Neural cell (in vitro differentiated cells): ENCODE measurements at regions not wholly inside any gene's neighbourhood (a gene's known extent, or its start where the extent isn't known, plus 50 kb on each side); places are given as distances from the start of the nearest gene placed in this dataset.

Experiments
- H2AFZ ChIP-seq: fragments of 200-600, 300-800 bp; sonication (generic), shearing (Covaris generic); 2 replicates; pipeline ENCODE4 v1.6.0; 2014; ENCODE audit warnings: low read depth, mild to moderate bottlenecking, antibody characterized with exemption, low read length, moderate library complexity
- H3F3A ChIP-seq: fragments of 200-600 bp; shearing (Covaris generic); 2 replicates; pipeline ENCODE4 v1.6.1; 2016; ENCODE audit warnings: mild to moderate bottlenecking, moderate library complexity, mixed read lengths, antibody characterized with exemption, low read length; ENCODE audit not compliant: insufficient read depth, poor library complexity, severe bottlenecking
- H3K27ac ChIP-seq: fragments of 200-600, 300-800 bp; sonication (generic), shearing (Covaris generic); 2 replicates; pipeline ENCODE4 v1.5.1; 2014; ENCODE audit warnings: mild to moderate bottlenecking, low read length, moderate library complexity
- H3K27me3 ChIP-seq: fragments of 300-800, 200-600 bp; sonication (generic), shearing (Covaris generic); 2 replicates; pipeline ENCODE4 v1.6.0; 2014; ENCODE audit warnings: mild to moderate bottlenecking, low read depth, low read length, moderate library complexity; ENCODE audit not compliant: insufficient read depth
- H3K36me3 ChIP-seq: fragments of 300-800, 200-600 bp; sonication (generic), shearing (Covaris generic); 2 replicates; pipeline ENCODE4 v1.5.1; 2014; ENCODE audit warnings: mild to moderate bottlenecking, antibody characterized with exemption, low read length, moderate library complexity; ENCODE audit not compliant: insufficient read depth
- H3K4me2 ChIP-seq: fragments of 300-800, 200-600 bp; sonication (generic), shearing (Covaris generic); 2 replicates; pipeline ENCODE4 v1.6.0; 2014; ENCODE audit warnings: mild to moderate bottlenecking, low read length
- H3K4me3 ChIP-seq: fragments of 300-800, 200-600 bp; sonication (generic), shearing (Covaris generic); 2 replicates; pipeline ENCODE4 v1.5.1; 2014; ENCODE audit warnings: mild to moderate bottlenecking, low read length, moderate library complexity
- H3K79me2 ChIP-seq: fragments of 200-600 bp; shearing (Covaris generic); replicated peaks from 2 replicates; pipeline ENCODE4 v1.6.0; 2014; ENCODE audit warnings: mild to moderate bottlenecking, low read length, moderate library complexity; ENCODE audit not compliant: insufficient read depth
- H3K9ac ChIP-seq: fragments of 300-800, 200-600 bp; sonication (generic), shearing (Covaris generic); 2 replicates; pipeline ENCODE4 v1.6.1; 2016; ENCODE audit warnings: mild to moderate bottlenecking, low read length, mixed read lengths
- H3K9me2 ChIP-seq: fragments of 200-600 bp; shearing (Covaris generic); 2 replicates; pipeline ENCODE4 v1.6.1; 2016; ENCODE audit warnings: mild to moderate bottlenecking, low read length, mixed read lengths; ENCODE audit not compliant: insufficient read depth
- H3K9me3 ChIP-seq: fragments of 200-600, 300-800 bp; sonication (generic), shearing (Covaris generic); 2 replicates; pipeline ENCODE4 v1.6.1; 2016; ENCODE audit warnings: mild to moderate bottlenecking, mixed run types, low read length, moderate library complexity, mixed read lengths
- H4K20me1 ChIP-seq: fragments of 200-600 bp; shearing (Covaris generic); 2 replicates; pipeline ENCODE4 v1.6.1; 2016; ENCODE audit warnings: mild to moderate bottlenecking, mixed run types; ENCODE audit not compliant: insufficient read depth
- EP300 ChIP-seq: fragments of 450-650 bp; conservative IDR thresholded peaks from 2 replicates; pipeline ENCODE4 v1.6.1; 2014; ENCODE audit warnings: antibody characterized with exemption, mild to moderate bottlenecking, moderate library complexity; ENCODE audit not compliant: poor library complexity, severe bottlenecking
- EZH2 ChIP-seq: fragments of 200-600, 300-800 bp; shearing (Covaris generic), sonication (generic); IDR thresholded peaks from 2 replicates; pipeline ENCODE4 v1.6.1; 2014; ENCODE audit warnings: antibody characterized with exemption, low read length, borderline replicate concordance, mild to moderate bottlenecking; ENCODE audit not compliant: insufficient read depth, poor library complexity, severe bottlenecking
- MXI1 ChIP-seq: fragments of 450-650 bp; conservative IDR thresholded peaks from 2 replicates; pipeline ENCODE4 v1.6.1; 2014; ENCODE audit warnings: antibody characterized with exemption, mild to moderate bottlenecking; ENCODE audit not compliant: poor library complexity, severe bottlenecking
- POLR2AphosphoS5 ChIP-seq: IDR thresholded peaks from 2 replicates; pipeline ENCODE4 v1.6.1; 2012
- RAD21 ChIP-seq: fragments of 450-650 bp; conservative IDR thresholded peaks from 2 replicates; pipeline ENCODE4 v1.6.1; 2014; ENCODE audit warnings: antibody characterized with exemption, mild to moderate bottlenecking, moderate library complexity
- SMC3 ChIP-seq: fragments of 450-650 bp; conservative IDR thresholded peaks from 2 replicates; pipeline ENCODE4 v1.6.1; 2014; ENCODE audit warnings: antibody characterized with exemption, mild to moderate bottlenecking, moderate library complexity; ENCODE audit not compliant: poor library complexity
- TAF1 ChIP-seq: IDR thresholded peaks from 2 replicates; pipeline ENCODE4 v1.6.1; 2012; ENCODE audit warnings: low read depth
- TF ChIP-seq, protein P1 (sequence below): fragments of 450-650 bp; IDR thresholded peaks from 2 replicates; pipeline ENCODE4 v1.5.1; 2014; ENCODE audit warnings: antibody characterized with exemption, mild to moderate bottlenecking, moderate library complexity; ENCODE audit not compliant: poor library complexity, severe bottlenecking
- TF ChIP-seq, protein P2 (sequence below): IDR thresholded peaks from 2 replicates; pipeline ENCODE4 v1.6.1; 2012; ENCODE audit warnings: borderline replicate concordance

DNA sequence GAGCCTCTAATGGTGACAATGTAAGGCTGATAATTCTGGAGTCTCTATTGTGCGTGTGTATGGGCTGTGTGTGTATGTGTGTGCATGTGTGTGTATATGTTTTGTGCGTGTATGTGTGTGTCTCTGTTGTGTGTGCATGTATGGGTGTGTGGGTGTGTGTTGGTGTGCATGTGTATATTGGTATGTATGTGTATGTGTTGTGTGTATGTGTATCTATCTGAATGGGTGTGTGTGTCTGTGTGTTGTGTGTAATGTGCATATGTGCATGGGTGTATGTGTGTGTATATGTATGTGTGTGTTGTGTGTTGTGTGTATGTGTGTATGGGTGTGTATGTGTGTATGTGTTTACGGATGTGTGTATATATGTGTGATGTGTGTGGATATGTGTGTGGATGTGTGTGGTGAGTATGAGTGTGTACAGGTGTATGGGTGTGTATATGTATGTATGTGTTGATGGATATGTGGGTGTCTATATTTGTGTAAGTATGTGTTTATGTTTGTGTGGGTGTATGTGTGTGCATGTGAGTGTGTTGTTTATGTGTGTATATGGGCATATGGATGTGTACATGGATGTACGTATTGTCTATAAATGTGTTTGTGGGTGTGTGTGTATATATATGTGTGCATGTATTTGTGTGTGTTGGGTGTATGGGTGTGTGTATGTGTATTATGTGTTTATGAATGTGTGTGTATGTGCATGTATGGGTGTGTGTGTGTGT, 366.7 kb downstream of the UQCRFS1 start:
- Histone ChIP-seq H2AFZ (no peak overlapping the region), H3K4me2 (no peak overlapping the region), H3K4me3 (no peak overlapping the region), H3K36me3 (no peaks in the 10 kb centered on the region), H3K27me3 (no peaks in the 10 kb centered on the region), H3K9me3 (no peaks in the 10 kb centered on the region), H3K9ac (no peak overlapping the region), H3K9me2 (no peaks in the 10 kb centered on the region), H4K20me1 (no peaks in the 10 kb centered on the region), H3K27ac (no peak overlapping the region), H3K79me2 (no peaks in the 10 kb centered on the region), H3F3A (no peaks in the 10 kb centered on the region)
- TF ChIP-seq MXI1 (no peak), EZH2 (no peak), POLR2AphosphoS5 (no peak), SMC3 (no peak), TAF1 (no peak), EP300 (no peak), RAD21 (no peak)
- TF ChIP-seq, protein P1, sequence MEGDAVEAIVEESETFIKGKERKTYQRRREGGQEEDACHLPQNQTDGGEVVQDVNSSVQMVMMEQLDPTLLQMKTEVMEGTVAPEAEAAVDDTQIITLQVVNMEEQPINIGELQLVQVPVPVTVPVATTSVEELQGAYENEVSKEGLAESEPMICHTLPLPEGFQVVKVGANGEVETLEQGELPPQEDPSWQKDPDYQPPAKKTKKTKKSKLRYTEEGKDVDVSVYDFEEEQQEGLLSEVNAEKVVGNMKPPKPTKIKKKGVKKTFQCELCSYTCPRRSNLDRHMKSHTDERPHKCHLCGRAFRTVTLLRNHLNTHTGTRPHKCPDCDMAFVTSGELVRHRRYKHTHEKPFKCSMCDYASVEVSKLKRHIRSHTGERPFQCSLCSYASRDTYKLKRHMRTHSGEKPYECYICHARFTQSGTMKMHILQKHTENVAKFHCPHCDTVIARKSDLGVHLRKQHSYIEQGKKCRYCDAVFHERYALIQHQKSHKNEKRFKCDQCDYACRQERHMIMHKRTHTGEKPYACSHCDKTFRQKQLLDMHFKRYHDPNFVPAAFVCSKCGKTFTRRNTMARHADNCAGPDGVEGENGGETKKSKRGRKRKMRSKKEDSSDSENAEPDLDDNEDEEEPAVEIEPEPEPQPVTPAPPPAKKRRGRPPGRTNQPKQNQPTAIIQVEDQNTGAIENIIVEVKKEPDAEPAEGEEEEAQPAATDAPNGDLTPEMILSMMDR, result no peak
- TF ChIP-seq, protein P2, sequence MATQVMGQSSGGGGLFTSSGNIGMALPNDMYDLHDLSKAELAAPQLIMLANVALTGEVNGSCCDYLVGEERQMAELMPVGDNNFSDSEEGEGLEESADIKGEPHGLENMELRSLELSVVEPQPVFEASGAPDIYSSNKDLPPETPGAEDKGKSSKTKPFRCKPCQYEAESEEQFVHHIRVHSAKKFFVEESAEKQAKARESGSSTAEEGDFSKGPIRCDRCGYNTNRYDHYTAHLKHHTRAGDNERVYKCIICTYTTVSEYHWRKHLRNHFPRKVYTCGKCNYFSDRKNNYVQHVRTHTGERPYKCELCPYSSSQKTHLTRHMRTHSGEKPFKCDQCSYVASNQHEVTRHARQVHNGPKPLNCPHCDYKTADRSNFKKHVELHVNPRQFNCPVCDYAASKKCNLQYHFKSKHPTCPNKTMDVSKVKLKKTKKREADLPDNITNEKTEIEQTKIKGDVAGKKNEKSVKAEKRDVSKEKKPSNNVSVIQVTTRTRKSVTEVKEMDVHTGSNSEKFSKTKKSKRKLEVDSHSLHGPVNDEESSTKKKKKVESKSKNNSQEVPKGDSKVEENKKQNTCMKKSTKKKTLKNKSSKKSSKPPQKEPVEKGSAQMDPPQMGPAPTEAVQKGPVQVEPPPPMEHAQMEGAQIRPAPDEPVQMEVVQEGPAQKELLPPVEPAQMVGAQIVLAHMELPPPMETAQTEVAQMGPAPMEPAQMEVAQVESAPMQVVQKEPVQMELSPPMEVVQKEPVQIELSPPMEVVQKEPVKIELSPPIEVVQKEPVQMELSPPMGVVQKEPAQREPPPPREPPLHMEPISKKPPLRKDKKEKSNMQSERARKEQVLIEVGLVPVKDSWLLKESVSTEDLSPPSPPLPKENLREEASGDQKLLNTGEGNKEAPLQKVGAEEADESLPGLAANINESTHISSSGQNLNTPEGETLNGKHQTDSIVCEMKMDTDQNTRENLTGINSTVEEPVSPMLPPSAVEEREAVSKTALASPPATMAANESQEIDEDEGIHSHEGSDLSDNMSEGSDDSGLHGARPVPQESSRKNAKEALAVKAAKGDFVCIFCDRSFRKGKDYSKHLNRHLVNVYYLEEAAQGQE, result no peak

DNA sequence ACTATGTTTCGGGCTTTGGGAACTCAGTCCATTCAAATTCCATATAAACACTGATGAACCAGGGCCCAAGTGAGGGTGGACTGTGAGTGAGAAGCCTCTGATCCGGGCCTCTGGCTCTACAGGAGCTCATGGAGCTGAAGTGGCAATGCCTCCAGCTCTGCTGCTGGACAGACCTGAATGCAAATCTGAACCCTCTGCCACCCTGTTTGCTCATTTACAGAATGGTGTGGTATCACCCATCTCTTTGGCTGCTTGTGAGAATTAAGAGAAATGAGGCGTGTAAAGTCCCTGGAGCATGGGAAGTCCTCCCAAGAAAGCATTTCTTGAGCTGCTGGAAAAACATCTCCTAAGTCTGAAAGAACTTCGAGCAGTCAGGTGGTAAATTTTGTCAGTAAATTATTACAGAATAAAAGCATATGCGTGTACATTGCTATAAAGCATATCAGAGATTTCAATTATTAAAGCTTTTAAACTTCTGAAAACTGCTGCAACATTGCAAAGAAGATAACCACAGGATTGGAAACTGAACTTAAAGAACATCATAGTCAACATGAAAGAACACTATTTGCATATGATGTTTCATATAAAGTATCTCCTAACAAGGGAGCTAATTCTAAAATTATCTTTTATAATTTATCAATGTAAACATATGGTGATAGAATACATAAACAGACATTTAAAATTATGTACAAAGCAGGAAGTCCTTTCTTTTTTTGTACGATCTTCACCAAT, 369.0 kb downstream of the UQCRFS1 start:
- TF ChIP-seq TAF1 (no peak), EZH2 (no peak), POLR2AphosphoS5 (no peak), EP300 (no peak), SMC3 (no peak), MXI1 (no peak), RAD21 (no peak)
- TF ChIP-seq, protein P1, result no peak
- TF ChIP-seq, protein P2, result no peak
- H3F3A ChIP-seq, result no peaks in the 10 kb centered on the region
- H2AFZ ChIP-seq, result no peak overlapping the region
- H3K79me2 ChIP-seq, result no peaks in the 10 kb centered on the region
- no peak overlapping the region for H3K9ac ChIP-seq
- H3K4me2 ChIP-seq, result no peak overlapping the region
- no peaks in the 10 kb centered on the region for H4K20me1 ChIP-seq
- H3K27me3 ChIP-seq, result no peaks in the 10 kb centered on the region
- H3K27ac ChIP-seq, result no peak overlapping the region
- no peaks in the 10 kb centered on the region for H3K9me2 ChIP-seq
- no peaks in the 10 kb centered on the region for H3K36me3 ChIP-seq
- no peak overlapping the region for H3K4me3 ChIP-seq
- H3K9me3 ChIP-seq, result no peaks in the 10 kb centered on the region
